ENCODE measurements at regions not wholly inside any gene's neighbourhood (a gene's known extent, or its start where the extent isn't known, plus 50 kb on each side); places are given as distances from the start of the nearest gene placed in this dataset.

DNA sequence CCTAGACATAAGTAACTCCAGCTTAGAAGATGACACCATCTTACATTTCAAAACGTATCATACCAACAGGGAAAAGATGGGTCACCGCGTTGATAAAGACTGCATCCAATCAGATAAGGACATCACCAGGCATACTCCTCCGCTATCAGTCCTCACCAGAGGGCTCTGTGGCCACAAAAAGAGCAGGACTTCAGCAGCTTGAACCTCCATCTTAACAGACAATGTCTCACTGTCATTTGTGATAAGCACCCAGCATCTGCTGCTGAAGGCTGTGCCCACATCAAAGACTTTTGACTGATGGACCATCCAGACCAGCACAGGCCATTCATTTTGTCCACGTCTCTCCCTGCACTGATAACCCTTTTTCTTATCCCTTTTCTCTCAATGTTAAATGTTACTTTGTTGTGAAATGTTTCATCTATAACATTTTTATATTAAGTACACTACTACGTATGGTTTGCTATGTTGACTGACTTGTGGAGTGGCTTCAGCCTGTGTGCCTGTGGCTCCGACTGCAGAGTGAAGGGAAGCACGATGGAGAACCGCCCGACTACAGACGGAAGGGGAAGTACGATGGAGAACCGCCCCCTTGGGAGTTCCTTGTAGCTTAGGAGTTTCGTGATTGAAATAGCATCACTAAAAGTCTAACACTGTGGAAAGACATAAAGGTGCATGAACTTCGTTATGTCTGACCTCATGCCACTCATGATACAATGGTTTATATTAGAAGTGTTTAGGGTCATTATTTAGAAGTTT is 595.4 kb upstream of the AGA start:
- no peak for DNase-seq (ENCODE audit: low read depth)

DNA sequence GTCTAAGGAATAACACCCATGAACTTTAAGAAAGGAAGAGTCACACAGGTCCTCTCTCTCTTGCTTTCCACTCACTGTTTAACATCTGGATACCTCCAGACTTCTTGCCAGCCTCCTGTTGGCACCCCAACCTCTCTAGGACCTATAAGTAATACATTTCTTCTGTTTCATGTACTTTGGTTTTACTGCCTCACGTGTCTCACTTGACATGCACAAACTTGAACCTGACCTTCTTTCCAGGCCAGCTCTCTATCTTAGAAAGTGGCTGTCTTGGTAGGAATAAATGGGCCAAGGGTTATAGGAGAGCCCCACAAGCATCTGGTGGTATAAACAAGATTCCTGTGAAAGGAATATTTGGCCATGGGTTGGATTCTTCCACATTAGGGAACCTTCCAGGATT is 614.8 kb upstream of the AGA start:
- DNase-seq (ENCODE audit: low read depth): no peak

DNA sequence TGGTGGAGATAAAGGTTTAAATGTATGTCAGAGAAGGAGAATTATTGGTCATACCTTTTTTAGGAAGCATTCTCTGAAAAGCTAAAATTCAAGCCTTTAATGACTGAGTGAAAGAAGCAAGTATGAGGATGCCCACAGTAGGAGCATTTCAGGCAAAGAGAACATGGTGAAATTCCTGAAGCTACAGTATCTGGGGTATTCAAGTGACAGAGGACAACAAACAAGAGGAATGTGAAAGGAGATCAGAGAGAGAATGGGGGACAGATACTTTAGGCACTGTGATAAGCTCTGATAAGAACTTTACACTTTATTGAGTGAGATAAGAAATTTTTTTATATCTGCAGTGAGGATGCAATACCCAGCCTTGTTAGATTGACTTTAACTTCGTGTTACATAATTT is 621.3 kb upstream of the AGA start:
- DNase-seq (ENCODE audit: low read depth): no peak

DNA sequence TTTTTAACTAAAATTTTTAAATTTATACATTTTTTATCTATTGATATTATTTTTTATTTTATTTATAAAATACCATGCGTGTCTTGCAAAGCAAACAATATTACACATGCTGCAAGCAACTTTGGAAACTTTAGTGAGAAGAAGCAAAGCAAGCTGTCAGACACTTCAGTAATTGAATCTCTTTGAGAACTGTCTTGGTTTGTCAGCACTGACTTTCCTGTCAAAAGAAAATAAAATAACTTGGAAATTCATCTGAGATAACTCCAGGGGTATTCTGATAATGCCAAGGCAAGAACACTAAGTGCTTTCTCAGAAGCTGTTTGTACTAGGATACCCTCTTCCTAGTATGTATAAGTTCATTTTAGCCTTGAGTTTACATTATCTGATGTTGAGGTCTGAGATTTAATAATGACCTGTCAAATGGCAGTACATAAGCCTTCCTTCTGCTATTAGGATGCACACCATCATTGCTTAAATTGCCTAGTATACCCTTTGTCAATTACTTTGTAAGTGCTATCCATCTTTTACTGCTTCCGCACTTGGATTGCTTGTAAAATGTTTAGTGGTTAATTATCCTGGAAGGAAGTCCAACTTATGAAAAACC is 624.2 kb upstream of the AGA start:
- no peak for DNase-seq (ENCODE audit: low read depth)

DNA sequence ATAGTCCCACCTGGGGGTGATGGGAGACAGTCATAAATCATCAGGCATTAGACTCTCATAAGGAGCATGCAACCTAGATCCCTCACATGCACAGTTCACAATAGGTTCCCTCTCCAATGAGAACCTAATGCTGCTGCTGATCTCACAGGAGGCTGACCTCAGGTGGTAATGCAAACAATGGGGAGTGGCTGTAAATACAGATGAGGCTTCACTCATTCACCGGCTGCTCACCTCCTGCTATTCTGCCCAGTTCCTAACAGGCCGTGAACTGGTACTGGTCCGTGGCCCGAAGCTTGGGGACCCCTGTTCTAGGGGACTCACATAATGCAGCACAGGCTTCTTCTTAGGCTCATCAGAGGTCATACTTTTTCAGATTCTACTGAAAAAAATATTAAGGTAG is 625.9 kb upstream of the AGA start:
- no peak for DNase-seq (ENCODE audit: low read depth)

DNA sequence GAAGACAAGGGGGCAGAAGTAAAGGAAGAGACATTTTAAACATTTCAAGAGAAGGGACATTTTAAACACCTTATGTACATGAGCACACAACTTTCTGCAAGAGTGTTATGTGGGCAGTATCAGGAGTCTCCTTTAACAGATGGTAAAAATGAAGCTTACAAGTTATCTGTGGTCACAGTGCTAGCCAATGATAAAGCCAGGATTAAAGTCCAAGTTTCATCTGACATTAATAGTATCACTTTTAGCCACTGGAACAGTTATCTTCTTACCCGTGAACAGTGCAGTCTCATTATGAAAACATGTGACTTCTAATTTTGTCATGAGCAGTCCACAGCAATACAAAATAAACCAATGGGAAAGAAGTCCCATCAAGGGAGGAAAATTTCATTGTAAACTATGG is 627.9 kb upstream of the AGA start:
- DNase-seq (ENCODE audit: low read depth): no peak

DNA sequence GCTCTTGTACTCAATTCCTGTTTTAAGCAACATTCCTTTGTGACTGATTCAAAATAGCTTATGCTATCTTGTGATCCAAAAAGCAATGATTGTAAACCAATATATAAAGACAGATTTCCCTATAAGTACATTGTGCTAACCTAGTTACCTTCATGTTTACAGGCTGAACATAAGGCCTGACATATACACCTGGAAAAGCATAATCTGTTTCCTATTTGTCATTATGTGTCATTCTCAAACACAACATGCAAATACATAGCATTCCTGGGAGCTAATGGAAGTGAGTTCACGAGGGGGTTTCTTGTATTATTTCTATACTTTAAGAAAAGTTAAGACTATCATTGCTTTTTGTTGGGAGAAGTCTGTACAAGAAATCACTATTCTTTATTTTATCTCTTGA is 638.1 kb upstream of the AGA start:
- no peak for DNase-seq (ENCODE audit: low read depth)

DNA sequence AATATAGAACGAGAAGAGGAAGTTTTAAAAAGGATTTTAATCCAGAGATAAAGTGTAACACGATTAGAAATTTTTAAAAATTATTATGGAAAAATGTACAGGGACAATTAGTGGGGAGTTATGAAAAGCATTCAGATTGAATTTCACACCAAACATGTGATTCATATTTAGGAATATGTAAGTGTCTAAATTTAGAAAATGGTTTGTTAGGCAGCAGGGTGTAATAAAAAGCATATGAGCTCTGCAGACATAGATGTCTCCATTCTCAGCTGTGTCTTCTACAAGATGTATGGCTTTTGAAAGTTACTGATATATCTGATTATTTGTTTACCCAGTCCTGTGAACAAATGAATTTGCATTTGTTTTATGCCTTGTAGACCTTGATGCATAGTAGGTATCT is 638.9 kb upstream of the AGA start:
- no peak for DNase-seq (ENCODE audit: low read depth)

DNA sequence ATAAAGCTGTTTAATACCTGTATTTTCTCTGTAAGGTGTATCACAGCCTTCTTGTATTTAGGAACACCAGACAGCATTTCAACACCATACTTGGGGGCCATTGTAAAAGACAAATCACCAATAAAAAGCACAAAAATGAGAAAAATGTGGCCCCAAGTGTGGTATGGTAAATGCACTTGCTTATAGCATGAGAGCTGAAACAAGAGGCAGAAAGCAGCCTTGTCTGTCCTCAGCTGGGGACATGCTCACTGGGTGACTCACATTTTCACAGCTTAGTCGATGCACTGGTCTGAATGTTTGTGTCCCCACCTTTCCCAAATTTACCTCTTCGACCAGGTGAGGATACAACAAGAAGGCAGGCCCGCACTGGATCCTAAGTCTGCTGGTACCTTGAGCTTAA is 639.7 kb upstream of the AGA start:
- DNase-seq (ENCODE audit: low read depth): no peak

DNA sequence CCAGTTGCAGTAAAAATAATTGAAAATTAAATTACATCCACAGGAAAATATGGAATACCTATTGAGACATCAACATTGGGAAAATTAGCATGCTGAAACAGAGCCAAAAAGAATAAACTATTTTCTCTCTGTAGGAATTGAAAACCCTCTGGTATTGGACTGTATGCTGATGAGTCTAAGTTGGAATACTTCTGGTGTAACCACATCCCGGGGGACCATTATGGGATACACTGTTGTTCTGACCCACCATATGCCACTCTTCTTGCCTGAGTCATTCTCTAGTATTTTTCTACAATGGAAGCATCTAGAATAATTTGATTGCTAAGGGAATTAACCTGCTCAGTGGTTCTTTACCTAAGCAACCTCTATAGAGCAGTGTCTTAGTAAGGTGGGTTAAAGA is 640.7 kb upstream of the AGA start:
- no peak for DNase-seq (ENCODE audit: low read depth)

DNA sequence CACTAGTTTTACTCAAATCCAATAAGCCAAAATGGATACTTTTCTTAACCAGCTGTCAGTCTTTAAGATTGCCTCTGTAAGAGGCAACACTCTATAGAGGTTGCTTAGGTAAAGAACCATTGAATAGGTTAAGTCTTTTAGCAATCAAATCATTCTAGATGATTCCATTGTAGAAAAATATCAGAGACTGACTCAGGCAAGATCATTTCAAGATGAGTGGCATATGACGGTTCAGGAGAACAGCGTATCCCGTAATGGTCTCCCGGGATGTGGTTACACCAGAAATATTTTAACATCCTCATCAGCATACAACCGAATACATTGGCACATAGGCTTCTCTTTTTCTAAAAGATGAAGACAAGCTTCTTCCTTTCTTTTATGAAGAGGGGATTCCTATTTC is 641.7 kb upstream of the AGA start:
- no peak for DNase-seq (ENCODE audit: low read depth)

DNA sequence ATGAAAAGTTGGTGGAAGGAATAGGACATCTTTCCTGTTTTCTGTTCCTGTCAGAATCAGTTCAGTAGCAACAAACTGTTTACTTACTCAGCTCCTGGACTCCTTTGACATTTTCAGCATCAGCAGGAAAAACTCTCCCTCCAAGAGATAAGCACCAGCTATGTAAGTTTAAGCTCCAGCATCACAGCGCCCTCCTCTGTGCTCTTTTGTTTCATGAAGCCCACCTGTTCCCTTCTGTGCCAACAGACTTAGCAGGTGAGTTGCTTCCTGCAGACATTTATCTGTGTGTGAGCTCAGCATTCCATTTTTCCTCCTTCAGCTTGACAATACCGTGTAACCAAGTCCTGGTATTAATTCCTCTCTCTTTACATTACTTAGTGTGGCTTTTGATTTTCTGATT is 644.1 kb upstream of the AGA start:
- no peak for DNase-seq (ENCODE audit: low read depth)

DNA sequence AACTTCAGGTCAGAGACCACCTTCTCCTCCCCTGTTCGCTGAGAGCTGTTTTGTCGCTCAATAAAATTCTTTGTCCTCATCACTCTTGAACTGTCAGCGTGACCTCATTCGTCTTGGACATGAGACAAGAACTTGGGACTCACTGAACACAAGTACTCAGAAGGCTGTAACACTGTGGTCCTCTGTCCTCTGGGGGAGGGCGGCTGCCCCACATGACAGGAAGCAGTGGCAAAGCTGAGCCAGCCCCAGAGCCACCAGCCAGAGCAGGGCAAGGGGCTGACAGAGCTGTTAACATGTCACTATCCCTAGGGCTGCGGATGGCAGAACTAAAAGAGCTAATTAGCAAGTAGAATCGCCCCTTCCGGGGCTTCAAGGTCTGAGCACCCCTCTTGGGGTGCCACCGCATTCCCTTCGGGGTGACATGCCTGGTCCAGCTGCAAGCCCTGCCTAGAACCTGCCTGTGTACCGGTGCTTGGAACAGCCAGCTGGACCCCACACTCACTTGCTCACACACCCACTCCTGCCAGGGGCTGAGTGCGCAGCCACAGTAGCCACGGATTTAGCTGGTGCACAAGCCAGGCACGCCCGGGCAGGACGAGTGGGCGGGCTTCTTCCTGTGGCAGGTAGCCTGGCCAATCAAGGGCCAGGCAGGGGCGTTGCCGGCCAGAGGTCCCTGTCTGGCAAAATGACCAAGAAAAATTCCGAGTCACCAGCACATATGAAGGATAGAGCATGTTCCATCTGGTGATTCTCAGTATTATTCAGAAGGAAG is 648.6 kb upstream of the AGA start:
- DNase-seq (ENCODE audit: low read depth): no peak

DNA sequence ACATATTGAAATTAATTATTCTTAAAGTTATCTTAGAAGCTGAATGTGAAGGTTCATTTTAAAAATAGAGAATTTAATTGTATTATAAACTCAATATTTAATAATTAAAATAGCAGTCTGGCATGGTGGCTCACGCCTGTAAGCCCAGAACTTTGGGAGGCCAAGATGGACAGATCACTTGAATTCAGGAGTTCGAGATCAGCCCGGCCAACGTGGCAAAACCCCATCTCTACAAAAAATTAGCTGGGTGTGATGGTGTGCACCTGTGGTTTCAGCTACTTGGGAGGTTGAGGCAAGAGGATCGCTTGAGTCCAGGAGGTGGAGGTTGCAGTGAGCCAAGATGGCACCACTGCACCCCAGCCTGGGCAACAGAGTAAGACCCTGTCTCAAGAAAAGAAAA is 659.9 kb upstream of the AGA start:
- DNase-seq (ENCODE audit: low read depth): no peak

DNA sequence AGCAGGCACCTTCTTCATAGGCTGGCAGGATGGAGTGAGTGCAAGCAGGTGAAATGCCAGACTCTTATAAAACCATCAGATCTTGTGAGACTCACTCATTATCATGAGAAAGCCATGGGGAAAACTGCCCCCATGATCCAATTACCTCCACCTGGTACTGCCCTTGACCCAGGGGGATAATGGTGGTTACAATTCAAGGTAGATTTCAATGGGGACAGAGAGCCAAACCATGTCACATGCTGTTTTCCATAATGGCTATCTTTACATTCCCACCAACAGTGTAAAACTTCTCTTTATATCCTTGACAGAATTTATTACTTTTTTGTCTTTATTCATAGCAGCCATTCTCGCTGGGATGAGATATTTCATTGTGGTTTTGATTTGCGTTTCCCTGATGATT is 663.0 kb upstream of the AGA start:
- DNase-seq (ENCODE audit: low read depth): no peak

DNA sequence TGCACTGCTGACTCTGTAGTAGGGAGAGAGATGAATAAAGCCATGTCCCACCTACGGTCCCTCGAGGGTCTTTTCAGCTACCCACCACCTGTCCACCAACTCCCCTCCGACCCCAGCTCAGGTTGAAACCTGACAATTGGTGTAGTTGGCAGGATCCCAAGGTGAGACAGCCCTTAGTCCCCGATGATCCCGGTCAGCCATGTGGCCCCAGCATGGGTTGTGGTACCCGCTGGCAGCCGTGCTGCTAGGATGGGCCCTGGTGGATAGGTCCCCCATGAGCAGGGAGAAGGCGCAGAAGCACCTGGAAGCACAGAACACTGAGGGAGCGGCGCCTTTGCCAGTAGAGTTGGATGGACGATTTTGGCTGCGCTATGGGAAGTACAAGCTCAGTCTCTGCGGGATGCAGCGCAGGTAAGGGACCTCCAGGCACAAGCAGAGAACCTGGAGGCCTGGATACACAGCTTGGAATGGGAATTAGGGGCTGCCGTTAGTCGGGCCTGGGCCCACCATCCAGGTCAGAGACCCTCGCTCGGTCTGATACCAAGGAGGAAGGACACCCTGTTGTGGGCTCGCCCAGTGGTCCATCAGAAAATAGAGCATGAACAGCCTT is 694.6 kb upstream of the AGA start:
- no peak for DNase-seq (ENCODE audit: low read depth)

DNA sequence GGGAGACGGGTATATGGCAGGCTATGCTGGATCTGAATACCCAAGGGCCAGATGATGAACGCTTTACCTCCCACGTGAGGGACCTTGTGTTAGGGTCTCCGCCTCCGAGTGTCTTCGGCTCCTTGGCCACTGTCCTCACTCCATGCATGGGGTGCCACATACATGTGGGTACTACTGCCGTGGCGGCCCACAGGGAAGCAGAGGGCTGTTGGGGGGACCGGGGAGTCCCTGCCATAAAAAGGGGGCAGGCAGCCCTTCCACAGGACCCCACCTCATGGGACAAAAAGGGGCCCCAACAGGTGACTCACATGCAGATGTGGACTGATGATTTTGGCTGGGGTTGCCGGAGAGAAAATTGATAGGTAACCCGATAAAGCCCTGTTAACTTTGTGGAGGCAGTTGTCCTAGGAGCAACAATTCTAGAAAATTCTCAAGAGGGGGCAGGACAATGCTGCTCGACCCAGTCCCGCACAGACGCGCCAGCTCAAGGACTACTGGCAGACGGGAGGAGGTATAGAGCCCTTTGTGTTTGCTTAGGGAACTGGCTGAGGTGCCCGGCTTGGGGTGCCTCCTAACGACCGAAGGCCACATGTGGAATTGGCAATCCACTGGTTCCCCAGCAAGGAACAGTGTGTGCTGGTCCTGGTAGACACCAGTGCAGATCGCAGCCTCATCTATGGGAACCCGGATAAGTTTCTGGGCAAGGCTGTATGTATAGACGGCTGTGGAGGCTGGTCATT is 695.7 kb upstream of the AGA start:
- no peak for DNase-seq (ENCODE audit: low read depth)

DNA sequence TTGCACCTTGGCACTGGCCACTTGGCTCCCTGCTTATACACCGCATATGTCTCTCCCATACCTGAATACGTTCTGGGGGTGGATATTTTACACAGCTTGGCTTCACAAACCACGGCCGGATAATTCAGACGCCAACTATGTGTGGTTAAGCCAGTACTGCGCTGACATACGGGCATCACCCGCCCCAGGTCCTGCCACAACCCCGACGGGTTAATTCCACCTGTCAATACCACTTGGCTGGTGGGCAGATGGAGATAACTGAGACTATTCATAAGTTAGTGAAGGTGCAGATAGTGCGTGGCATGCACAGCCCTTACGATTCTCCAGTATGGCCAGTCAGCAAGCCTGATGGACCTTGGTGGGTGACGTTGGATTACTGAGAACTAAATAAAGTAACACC is 696.3 kb upstream of the AGA start:
- DNase-seq (ENCODE audit: low read depth): no peak

DNA sequence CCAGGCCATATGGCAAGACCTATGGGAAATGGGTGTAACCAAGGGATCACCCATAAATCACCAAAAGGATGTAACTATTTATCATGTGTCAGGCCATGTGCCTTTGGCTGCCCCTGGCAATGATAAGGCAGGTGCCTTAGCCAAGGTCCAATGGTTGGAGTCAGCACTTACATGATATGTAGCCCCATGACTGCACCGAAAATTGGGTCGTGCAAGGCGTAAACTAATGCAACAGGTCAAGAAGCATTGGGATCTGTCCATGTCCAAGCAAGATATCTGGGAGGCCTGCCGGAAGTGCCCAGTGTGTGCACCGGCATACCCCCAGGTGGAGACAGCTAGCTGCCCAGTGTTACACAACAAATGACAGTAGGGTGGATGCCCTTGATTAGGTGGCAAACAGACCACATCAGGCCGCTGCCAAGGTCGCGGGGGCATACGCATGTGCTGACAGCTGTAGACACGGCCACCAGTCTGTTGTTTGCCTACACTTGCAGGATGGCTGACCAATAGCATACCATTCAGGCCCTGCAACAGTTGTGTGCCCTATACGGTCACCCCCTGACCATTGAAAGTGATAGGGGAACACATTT is 698.2 kb upstream of the AGA start:
- no peak for DNase-seq (ENCODE audit: low read depth)

DNA sequence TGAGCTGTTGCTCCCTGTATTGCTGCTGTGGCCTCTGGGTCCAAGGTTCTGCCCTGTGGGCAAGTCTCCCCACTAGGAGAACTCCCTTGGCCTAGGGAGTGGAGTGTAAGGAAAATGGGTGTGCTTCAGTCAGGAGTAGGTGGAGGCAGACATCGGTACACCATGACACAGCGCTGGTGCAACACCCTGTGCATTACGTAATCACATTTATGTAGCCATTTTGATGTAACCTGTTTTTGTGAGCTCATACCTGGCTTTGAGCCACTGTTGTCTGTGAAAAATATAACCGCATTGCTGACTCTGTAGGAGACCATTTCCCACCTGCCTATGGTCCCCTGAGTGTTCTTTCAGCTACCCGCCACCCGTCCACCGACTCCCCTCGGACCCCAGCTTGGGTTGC is 700.5 kb upstream of the AGA start:
- DNase-seq (ENCODE audit: low read depth): no peak

DNA sequence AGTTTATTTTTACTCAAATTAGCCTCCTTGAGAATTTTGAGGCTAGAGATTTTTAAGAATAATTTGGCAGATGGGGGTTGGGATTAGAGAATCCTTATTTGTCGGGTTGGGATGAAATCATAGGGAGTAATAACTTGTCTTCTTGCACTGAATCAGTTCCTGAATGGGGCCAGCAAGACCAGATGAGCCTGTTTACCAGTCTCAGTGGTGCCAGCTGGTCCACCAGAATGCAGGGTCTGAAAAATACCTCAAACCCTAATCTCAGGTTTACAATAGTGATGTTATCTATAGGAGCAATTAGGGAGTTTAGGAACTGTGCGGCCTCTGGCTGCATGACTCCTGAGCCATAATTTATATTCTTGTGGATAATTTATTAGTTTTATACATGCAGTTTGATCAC is 705.9 kb upstream of the AGA start:
- no peak for DNase-seq (ENCODE audit: low read depth)

Measured in HS-5 (cell line).